DOHH2 (cell line): ENCODE measurements at regions not wholly inside any gene's neighbourhood (a gene's known extent, or its start where the extent isn't known, plus 50 kb on each side); places are given as distances from the start of the nearest gene placed in this dataset.
"Not testable (repeated sequence)": the region's sequence is repeated elsewhere in the genome, so short reads cannot be mapped to it uniquely, and the experiment has no call there.

Source experiments
- H3F3A ChIP-seq: fragments of 200-600 bp; sonication (generic), shearing (Covaris generic); 2 replicates; pipeline ENCODE4 v1.6.0; 2016; ENCODE audit warnings: antibody characterized with exemption, mild to moderate bottlenecking; ENCODE audit not compliant: control insufficient read depth, insufficient read depth
- H3K27ac ChIP-seq: fragments of 200-600 bp; sonication (generic); 2 replicates; pipeline ENCODE4 v1.5.1; 2014; ENCODE audit warnings: low read depth, mild to moderate bottlenecking, low read length, moderate library complexity
- H3K27me3 ChIP-seq: fragments of 200-600 bp; sonication (generic); 2 replicates; pipeline ENCODE4 v1.6.1; 2014; ENCODE audit warnings: mild to moderate bottlenecking, low read length, mixed read lengths; ENCODE audit not compliant: control insufficient read depth
- H3K36me3 ChIP-seq: fragments of 200-600 bp; sonication (generic); 2 replicates; pipeline ENCODE4 v1.6.1; 2014; ENCODE audit warnings: mild to moderate bottlenecking, low read length, moderate library complexity, mixed read lengths; ENCODE audit not compliant: control insufficient read depth
- H3K4me1 ChIP-seq: fragments of 200-600 bp; sonication (generic); 2 replicates; pipeline ENCODE4 v1.6.1; 2014; ENCODE audit warnings: mild to moderate bottlenecking, low read length, mixed read lengths; ENCODE audit not compliant: control insufficient read depth
- H3K4me2 ChIP-seq: fragments of 200-600 bp; sonication (generic); 2 replicates; pipeline ENCODE4 v1.6.0; 2014; ENCODE audit warnings: mild to moderate bottlenecking, low read length, moderate library complexity
- H3K4me3 ChIP-seq: fragments of 200-600 bp; sonication (generic); 2 replicates; pipeline ENCODE4 v1.5.1; 2014; ENCODE audit warnings: mild to moderate bottlenecking, low read length, mixed read lengths
- H3K79me2 ChIP-seq: fragments of 200-600 bp; sonication (generic); 2 replicates; pipeline ENCODE4 v1.6.1; 2014; ENCODE audit warnings: mild to moderate bottlenecking, low read length, mixed read lengths; ENCODE audit not compliant: control insufficient read depth
- H3K9me2 ChIP-seq: fragments of 200-600 bp; sonication (generic); replicated peaks from 2 replicates; pipeline ENCODE4 v1.6.1; 2014; ENCODE audit warnings: mild to moderate bottlenecking, low read length, mixed read lengths; ENCODE audit not compliant: control insufficient read depth
- H3K9me3 ChIP-seq: fragments of 200-600 bp; sonication (generic); 2 replicates; pipeline ENCODE4 v1.6.1; 2014; ENCODE audit warnings: antibody characterized with exemption, low read length, mixed read lengths; ENCODE audit not compliant: control insufficient read depth, insufficient read depth
- H4K20me1 ChIP-seq: fragments of 200-600 bp; sonication (generic); 2 replicates; pipeline ENCODE4 v1.6.0; 2014; ENCODE audit warnings: low read depth, mild to moderate bottlenecking, antibody characterized with exemption, low read length, moderate library complexity; ENCODE audit not compliant: control insufficient read depth, insufficient read depth
- CTCF ChIP-seq: fragments of 200-600 bp; sonication (generic); IDR thresholded peaks from one replicate; pipeline ENCODE4 v1.5.1; 2014; ENCODE audit warnings: antibody characterized with exemption, mild to moderate bottlenecking, low read depth, low read length; ENCODE audit not compliant: poor library complexity, severe bottlenecking
- EZH2phosphoT487 ChIP-seq: fragments of 200-600 bp; sonication (generic); IDR thresholded peaks from 2 replicates; pipeline ENCODE4 v1.6.1; 2017; ENCODE audit warnings: borderline replicate concordance, mild to moderate bottlenecking, antibody characterized with exemption, low read length, moderate library complexity, mixed read lengths

DNA sequence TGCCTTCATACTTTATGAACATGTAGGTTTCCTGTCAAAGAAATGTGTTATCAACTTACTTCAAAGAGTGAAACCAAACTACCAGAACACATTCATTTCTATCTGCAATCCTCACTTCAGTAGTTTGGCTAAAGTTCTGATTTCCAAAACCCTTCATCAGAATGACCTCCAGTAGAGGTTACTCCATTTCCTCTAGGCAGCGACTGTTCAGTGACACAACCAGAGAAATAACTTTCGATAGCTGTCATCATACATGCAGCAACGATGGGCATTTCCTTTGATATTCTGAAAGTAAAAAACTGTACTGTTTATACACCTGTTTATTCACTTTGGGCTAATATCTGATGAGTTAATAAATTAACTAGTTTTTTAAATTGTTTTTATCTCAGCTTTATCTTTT is 532.5 kb upstream of the IZUMO3 start:
- no peaks in the 10 kb centered on the region for H4K20me1 ChIP-seq
- no peak overlapping the region for H3K4me2 ChIP-seq
- H3K4me1 ChIP-seq: no peaks in the 10 kb centered on the region
- no peaks in the 10 kb centered on the region for H3K27me3 ChIP-seq
- no peak overlapping the region for H3K27ac ChIP-seq
- no peaks in the 10 kb centered on the region for H3F3A ChIP-seq
- H3K4me3 ChIP-seq: no peak overlapping the region
- H3K79me2 ChIP-seq: no peaks in the 10 kb centered on the region
- TF ChIP-seq EZH2phosphoT487 (no peak), CTCF (no peak)
- no peaks in the 10 kb centered on the region for H3K36me3 ChIP-seq
- no peaks in the 10 kb centered on the region for H3K9me3 ChIP-seq
- no peaks in the 10 kb centered on the region for H3K9me2 ChIP-seq

GRCh38 chr9:25048098-25048724 is 502.5 kb upstream of the IZUMO3 start:
- H4K20me1 ChIP-seq: no peaks in the 10 kb centered on the region
- no peak overlapping the region for H3K27ac ChIP-seq
- no peaks in the 10 kb centered on the region for H3K4me1 ChIP-seq
- H3K36me3 ChIP-seq: no peaks in the 10 kb centered on the region
- H3K4me3 ChIP-seq: no peak overlapping the region
- H3K27me3 ChIP-seq: no peaks in the 10 kb centered on the region
- no peaks in the 10 kb centered on the region for H3K79me2 ChIP-seq
- TF ChIP-seq CTCF (no peak), EZH2phosphoT487 (no peak)
- no peaks in the 10 kb centered on the region for H3K9me2 ChIP-seq
- no peak overlapping the region for H3K4me2 ChIP-seq
- H3F3A ChIP-seq: no peaks in the 10 kb centered on the region
- no peaks in the 10 kb centered on the region for H3K9me3 ChIP-seq

- not testable (repeated sequence) for H3K27ac ChIP-seq, H3K4me2 ChIP-seq, H3K4me3 ChIP-seq, H3K9me2 ChIP-seq, H3K79me2 ChIP-seq, H4K20me1 ChIP-seq, H3K36me3 ChIP-seq, H3K27me3 ChIP-seq, H3F3A ChIP-seq, H3K9me3 ChIP-seq, H3K4me1 ChIP-seq
These were observed 499.8 kb upstream of the IZUMO3 start for GRCh38 chr9:25045469-25045868.

GRCh38 chr9:25029743-25030142 is 484.0 kb upstream of the IZUMO3 start:
- Histone ChIP-seq H3K4me3 (no peak overlapping the region), H3F3A (no peaks in the 10 kb centered on the region), H3K4me1 (no peaks in the 10 kb centered on the region), H3K79me2 (no peaks in the 10 kb centered on the region), H3K27me3 (no peaks in the 10 kb centered on the region), H3K27ac (no peak overlapping the region), H3K9me2 (no peaks in the 10 kb centered on the region), H3K4me2 (no peak overlapping the region), H3K36me3 (no peaks in the 10 kb centered on the region), H4K20me1 (no peaks in the 10 kb centered on the region), H3K9me3 (no peaks in the 10 kb centered on the region)
- TF ChIP-seq CTCF (no peak), EZH2phosphoT487 (no peak)
